HEK293T (cell line): ENCODE measurements at regions not wholly inside any gene's neighbourhood (a gene's known extent, or its start where the extent isn't known, plus 50 kb on each side); places are given as distances from the start of the nearest gene placed in this dataset.

ENCODE experiments used
- FOXA1 ChIP-seq: fragments of 450-650 bp; IDR thresholded peaks from 2 replicates; pipeline ENCODE4 v1.6.1; 2016; ENCODE audit warnings: mild to moderate bottlenecking
- FOXK2 ChIP-seq: fragments of 450-650 bp; IDR thresholded peaks from 2 replicates; pipeline ENCODE4 v1.6.1; 2016; ENCODE audit warnings: mild to moderate bottlenecking
- LEF1 ChIP-seq: fragments of 450-650 bp; IDR thresholded peaks from 2 replicates; pipeline ENCODE4 v1.6.1; 2017; ENCODE audit warnings: mild to moderate bottlenecking, borderline replicate concordance

DNA sequence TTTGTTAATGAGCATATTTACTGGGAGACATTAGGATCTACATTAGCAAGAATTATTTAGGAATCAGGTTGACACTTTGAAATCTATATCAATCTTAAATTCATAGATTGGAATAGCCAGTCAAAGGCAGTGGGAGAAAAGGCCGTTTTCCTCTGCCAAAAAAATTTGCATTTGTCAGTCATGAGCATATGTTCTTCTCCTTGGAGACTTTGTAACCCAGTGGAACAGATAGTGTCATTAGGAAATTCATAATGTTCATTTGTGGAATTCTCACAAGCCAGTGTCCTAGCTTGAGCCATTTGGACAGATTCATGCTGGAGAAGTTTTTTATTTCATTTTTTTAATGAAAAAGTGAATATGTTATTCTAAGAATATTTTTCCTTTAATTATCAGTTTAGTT, 260.1 kb downstream of the OXSM start:
- no peak for TF ChIP-seq FOXA1
- TF ChIP-seq FOXK2, result no peak
- TF ChIP-seq LEF1, result no peak
